ENCODE measurements at regions not wholly inside any gene's neighbourhood (a gene's known extent, or its start where the extent isn't known, plus 50 kb on each side); places are given as distances from the start of the nearest gene placed in this dataset.

- no peak for TF ChIP-seq CTCF (conservative IDR thresholded peaks at IDR 0.05; ENCODE audit: low read length)
- no peak for TF ChIP-seq EZH2phosphoT487 (IDR thresholded peaks at IDR 0.05; ENCODE audit: borderline replicate concordance)
Observed at GRCh38 chr20:55730321-55730720, 275.0 kb downstream of the CBLN4 start.
